DMS 273 (cell line): ENCODE measurements at regions not wholly inside any gene's neighbourhood (a gene's known extent, or its start where the extent isn't known, plus 50 kb on each side); places are given as distances from the start of the nearest gene placed in this dataset.
"Not testable (repeated sequence)": the region's sequence is repeated elsewhere in the genome, so short reads cannot be mapped to it uniquely, and the experiment has no call there.

Experiments used
- DNase-seq: peaks from one replicate; lab custom pipeline; 2025; ENCODE audit not compliant: unreplicated experiment; lab: John Stamatoyannopoulos, UW

DNA sequence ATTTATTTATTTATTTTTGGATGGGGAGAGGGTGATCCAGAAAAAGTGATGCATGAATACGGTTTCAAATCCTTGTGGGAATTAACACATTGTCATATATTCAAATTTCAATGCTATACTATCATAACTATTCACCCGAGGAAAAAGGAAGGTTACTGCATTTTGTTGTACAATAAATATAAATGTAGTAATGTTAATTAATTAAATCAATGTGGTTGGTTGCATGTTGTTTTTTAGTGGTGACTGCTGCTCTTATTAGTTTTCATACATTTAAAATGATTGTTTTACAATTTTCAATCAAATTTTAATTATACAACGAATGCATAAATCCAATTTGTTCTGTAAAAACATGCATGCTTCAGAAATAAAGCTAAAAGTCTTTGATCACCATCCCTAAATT, 180.5 kb downstream of the ZFP64 start:
- no peak for DNase-seq

DNA sequence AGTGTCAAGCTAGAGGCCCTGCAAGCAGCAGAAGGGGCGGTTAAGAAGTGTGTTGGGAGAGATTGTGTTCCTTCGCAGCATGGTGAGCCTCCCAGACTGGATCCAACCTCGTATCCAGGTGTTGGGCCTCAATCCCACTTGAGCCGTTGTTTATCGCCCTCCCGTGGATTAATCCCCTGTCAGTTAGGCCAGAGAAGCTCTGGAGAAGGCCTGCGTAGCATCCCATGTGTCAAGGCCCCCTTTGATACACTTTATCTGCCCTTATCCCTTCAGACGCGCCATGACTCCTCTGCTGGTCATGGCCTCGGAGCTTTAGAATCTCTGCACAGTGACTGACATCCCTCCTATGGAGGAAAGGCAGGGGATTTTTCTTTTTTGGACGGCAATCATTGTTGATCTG, 181.0 kb downstream of the ZFP64 start:
- no peak for DNase-seq

DNA sequence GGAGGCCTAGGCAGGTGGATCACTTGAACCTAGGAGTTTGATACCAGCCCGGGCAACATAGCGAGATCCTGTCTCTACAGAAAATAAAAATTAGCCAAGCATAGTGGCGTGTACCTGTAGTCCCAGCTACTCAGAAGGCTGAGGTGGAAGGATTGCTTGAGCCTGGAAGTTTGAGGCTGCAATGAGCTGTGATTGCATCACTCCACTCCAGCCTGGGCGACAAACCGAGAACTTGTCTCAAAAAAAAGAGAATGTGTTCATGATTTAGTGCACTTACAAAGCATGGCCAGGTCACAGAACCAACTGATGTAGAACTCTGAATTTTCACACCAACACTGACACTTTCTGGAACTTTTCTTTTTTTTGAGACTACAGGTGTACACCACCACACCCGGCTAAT, 182.7 kb downstream of the ZFP64 start:
- no peak for DNase-seq

DNA sequence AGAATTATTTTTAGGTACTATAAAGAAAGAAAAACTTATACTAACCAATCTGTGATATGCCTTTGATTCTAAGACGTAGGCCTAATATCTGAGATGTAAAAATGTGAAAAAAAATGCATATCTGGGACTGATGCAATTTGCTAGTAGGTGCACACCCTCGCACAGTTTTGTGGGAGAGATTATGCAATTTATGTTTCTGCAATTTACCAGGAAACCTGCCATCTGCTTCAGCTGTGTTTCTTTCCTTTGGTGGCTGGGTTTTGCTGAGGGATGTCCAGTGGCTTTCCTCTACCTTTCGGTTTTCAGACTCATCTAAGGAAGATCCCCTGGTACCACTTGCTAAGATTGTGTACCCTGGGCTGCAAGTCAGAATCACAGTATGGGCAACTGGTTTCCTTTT, 186.9 kb downstream of the ZFP64 start:
- DNase-seq, result peak; percentile 52

DNA sequence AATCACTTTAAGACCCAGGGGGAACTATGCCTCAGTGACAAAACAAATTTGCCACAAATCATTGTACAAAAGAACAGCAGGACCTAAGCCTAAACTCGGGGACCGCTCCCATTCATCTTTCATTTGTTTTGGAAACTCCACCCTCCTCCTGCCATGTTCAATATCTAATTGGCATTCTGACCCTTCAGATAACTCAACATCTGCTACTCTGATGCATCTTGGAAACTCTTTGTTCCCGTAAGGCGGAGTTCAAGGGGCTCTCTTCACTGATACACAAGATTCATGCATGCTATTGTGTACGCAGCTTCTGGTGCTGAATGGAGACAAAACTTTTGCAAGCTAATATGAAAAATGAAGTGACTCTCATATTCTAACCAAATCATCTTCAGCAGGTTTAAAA, 187.6 kb downstream of the ZFP64 start:
- DNase-seq, result peak; percentile 68

DNA sequence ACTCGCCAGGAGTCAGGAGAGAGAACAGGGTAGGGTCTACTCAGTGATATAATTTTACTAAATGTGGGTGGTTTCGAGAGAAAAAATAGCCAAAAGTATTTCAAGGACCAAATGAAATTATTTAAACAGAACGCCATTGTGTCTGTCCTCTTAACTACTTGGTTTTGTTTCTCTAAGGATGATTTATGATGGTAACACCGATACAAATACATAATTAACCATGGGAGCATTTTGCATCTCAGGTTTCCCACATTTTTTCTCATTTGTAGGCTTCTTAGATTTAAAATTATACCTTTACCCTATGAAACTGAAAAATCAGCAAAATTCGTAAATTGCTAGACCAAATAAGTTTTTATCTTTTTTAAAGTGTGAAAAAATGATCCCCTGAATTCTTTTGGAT, 188.2 kb downstream of the ZFP64 start:
- no peak for DNase-seq

DNA sequence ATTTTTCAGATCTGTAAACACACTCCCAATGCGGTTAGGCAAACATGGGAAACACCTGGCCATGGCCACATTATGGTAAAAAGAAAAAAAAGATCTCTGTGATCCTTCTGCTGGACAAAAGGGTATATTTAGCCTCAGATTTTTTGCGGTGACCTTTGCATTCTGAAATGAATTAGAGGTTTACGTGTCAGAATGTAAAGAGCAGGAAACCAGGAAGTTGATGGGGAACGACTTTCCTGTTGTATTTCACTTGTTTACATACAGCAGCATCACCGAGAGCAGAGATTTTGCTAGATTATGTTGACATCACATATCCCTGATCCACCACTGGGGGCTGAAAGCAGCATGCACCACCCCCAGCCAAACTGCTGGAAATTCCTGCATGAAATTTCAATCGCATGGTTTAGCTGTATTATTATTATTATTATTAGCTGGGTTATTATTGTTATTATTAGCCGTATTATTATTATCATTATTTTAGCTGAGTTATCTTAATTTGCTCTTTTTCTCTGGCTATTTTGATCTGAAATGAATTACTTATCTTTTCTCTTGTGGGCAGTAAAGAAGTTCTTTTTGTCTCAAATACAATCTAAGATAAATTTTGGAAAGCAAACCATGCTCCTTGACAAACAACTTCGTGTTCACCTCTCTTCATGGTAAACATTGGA, 189.4 kb downstream of the ZFP64 start:
- peak; percentile 74 for DNase-seq

DNA sequence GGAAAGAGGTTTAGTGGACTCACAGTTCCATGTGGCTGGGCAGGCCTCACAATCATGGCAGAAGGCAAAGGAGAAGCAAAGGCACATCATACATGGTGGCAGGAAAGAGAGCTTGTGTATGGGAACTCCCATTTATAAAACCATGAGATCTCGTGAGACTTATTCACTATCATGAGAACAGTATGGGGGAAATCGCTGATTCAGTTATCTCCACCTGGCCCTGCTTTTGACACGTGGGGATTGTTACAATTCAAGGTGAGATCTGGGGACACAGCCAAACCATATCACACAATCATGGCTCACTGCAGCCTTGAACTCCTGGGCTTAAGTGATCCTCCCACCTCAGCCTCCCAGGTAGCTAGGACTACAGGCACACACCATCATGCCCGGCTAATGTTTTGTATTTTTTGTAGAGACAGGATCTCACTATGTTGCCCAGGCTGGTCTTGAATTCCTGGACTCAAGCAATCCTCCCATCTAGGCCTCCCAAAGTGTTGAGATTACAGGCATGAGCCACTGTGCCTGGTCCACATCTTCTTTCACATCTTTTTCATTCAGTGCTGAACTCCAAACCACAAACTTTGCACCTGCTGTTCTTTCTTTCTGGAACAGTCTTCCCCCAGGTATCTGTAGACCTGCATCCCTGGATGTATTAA, 194.2 kb downstream of the ZFP64 start:
- not testable (repeated sequence) for DNase-seq

DNA sequence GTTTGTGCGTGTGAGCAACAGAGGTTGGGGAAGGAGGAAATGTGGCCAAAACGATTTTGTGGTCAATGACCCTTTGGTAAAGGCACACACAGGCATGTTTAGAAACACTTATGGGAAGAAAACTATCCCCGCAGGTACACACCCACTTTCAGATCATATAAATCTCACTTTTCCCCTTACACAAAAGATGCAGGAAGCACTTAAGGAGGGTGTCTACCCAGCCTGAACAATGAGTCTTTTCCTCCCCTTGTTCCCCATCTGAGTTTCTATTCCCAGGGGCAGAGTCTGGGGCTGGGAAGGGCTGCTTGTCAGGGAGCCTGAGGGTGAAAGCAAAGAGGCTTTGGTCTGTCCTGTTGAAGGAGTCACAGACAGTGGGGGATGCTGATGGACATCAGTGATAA, 193.2 kb upstream of the SALL4 start:
- DNase-seq, result no peak

DNA sequence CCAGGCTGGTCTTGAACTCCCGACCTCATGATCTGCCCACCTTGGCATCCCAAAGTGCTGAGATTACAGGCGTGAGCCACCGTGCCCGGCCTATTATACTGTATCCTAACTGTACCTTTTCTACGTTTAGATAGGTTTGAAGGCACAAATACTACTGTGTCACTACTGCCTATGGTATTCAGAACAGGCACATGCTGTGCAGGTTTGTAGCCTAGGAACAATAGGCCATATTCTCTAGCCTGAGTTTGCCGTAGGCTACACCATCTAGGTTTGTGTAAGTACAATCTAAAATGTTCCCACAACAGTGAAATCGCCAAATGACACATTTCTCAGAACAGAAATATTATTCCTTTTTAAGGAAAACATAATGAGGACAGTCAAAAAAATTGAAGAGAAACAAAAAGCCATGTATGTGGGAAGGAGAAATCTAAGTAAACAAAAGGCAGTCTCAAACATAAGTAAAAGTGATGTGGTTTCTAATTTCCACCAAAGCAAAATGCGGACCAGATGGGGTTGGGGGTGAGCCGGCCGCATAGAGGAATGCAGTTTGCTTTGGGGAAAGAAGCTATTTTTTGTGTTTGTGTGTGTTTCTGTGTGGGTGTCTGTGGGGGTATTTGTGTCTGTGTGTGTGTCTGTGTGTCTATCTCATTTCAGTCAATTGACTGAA, 192.6 kb upstream of the SALL4 start:
- peak; percentile 35 for DNase-seq

DNA sequence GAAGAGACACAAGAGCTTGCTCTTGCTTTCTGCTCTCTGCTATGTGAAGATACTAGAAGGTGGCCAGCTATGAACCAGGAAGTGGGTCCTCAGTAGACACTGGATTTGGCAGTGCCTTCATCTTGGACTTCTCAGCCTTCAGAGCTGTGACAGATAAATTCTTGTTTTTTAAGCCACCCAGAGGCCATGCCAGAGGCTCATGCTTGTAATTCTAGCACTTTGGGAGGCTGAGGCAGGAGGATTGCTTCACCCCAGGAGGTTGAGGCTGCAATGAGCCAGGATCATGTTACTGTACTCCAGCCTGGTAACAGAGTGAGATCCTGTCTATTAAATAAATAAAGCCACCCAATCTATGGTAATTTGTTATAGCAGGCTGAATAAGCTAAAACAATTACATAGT, 185.5 kb upstream of the SALL4 start:
- DNase-seq, result no peak

DNA sequence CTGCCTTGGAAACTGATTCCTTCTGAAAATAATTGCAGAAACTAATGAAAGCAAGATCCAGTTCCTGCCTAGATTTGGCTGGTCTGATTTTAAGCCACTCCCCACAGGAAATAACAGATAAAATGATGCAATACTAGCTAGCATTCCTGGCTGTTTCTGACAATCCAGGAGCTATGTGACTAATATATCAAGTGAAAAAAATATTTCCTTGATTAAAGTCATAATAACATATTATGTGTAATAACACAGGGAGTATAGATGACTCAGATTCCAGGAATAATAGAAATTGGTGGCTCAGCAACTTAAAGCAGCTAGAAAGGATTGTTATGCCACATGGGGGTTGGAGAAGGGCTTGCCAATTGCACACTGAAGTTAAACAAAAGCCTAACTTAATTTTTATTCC, 182.7 kb upstream of the SALL4 start:
- peak; percentile 37 for DNase-seq

DNA sequence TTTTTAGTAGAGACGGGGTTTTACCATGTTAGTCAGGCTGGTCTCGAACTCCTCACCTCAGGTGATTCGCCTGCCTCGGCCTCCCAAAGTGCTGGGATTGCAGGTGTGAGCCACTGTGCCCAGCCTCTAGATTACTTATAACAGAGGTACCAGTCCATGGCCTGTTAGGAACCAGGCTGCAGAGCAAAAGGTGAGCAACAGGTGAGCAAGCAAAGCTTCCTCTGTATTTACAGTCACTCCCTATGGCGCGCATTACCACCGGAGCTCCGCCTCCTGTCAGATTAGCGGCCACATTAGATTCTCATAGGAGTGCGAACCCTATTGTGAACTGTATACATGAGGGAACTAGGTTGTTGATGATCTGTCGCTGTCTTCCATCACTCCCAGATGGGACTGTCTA, 178.0 kb upstream of the SALL4 start:
- DNase-seq, result no peak

DNA sequence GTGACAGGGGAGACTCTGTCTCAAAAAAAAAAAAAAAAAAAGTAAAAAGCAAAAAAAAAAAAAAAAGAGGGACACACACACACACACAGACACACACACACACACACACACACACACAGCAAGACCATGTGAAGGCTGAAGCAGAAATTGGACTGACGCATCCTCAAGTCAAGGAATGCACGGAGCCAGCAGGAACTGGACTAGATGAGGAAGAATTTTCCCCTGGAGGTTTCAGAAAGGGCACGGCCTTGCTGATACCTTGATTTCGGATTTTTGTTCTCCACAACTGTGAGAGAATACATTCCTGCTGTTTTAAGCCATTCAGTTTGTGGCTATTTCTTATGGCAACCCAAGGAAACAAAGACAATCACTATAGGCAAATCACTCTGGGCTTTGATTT, 176.9 kb upstream of the SALL4 start:
- DNase-seq, result no peak

DNA sequence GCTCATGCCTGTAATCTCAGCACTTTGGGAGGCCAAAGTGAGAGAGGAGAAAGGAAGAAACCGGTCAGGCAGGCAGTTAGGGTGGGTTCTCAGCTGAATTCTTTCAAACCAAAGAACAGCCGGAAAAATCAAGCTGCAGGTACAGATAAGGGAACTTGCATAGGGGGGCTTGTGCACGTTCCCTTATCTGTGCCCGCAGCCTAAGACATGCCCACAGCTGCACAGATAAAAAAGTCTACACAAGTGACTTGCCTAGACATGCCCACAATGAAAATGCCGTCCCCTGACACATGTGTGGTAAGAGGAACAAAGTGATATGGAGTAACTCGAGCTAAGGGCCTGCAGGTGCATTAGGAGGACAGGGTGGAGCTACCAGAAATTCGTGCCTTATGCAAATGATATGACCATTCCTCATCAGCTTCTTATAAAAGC, 175.8 kb upstream of the SALL4 start:
- DNase-seq, result no peak

DNA sequence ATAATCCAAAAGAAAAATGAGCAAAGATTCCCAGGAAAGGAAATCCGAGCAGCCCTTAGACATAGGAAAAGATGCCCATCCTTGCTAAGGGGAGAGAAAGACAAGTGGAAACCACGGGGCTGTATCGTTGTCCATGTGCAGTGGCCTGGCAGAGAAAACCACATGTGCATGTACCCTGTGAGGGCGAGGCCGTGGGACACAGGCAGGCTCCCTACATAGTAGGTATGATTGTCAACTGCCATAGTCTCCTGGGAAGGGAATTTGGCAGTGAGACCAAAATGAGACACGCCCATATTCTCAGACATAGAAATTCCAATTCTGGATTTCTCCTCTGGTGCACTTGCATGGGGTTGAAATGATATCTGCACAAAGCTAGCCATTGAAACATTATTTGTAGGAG, 169.7 kb upstream of the SALL4 start:
- no peak for DNase-seq

DNA sequence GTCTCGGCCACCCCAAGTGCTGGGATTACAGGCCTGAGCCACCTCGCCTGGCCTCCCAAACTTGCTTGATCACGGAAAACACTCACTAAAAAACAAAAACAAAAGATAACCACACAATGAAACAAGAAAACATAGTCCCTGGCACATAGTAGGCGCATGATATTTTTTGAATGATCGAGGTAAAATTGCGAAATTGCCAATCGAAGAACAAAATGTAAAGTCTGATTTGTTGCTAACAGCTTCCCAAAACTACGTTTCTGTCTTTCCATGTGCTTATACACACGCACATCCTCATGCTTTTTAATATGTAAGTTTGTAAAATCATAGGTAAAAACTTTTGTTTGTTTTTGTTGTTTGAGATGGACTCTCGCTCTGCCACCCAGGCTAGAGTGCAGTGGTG, 168.5 kb upstream of the SALL4 start:
- no peak for DNase-seq

DNA sequence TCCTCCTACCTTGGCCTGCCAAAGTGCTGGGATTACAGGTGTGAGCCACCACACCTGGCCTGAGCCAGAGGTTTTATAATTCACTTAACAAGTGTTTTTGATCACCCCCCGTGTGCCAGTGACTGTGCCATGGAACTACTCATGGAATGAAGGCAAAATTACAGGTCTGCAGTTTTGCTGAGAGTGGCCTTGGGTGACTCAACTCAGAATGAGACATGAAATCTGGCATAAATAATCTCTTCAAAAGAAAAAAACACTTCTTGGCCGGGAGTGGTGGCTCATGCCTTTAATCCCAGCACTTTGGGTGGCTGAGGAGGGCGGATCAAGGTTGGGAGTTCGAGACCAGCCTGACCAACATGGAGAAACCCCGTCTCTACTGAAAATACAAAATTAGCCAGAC, 166.9 kb upstream of the SALL4 start:
- DNase-seq, result no peak

DNA sequence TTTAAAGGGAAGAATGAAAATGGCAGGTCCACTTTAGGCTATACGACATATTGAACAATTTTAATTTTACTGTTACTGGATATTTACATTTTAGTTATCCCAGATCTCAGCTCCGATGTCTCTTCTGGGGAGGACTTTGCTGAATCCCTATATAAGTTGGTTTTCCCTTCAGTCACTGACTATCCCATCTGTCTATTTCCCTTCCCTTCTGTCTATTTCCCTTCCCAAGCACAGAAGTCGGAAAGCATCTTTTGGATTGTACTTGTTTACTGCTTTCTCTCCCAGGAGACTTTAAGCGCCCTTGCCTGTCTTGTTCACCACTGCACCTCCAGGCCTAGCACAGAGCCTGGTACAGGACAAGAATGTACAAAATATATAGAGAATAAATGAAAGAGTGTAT, 165.8 kb upstream of the SALL4 start:
- DNase-seq, result no peak

DNA sequence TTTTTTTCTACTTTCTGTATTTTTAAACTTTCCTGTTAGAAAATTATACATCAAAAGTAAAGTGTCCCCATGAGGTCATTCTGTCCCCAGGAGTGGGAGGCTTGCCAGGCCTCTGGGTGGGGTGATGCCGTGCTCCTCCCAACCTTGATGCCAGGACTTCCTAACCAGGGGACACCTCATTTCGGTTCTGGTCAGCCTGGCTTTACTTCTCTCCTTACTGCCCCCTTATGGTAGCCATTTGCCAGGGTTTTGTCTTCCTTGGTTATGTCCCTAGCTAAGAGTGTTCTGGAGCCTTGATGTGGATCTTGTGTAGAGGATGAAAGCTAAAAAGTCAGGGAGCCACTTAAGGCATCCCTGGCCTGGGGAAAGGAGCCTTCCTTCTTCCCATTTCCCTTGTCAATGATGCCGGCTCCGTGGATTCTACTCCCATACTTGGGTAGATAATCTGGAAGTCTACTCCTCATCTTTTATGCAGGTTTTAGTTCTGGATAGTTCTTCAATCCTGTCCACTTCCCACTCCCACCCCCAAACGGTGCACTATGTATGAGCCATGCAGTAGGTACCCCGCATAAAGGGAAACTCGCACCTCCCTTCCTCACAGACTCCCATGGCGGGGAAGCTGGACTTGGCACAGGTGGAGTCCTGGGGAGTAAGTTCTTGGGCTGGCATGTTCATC, 164.1 kb upstream of the SALL4 start:
- peak; percentile 81 for DNase-seq

DNA sequence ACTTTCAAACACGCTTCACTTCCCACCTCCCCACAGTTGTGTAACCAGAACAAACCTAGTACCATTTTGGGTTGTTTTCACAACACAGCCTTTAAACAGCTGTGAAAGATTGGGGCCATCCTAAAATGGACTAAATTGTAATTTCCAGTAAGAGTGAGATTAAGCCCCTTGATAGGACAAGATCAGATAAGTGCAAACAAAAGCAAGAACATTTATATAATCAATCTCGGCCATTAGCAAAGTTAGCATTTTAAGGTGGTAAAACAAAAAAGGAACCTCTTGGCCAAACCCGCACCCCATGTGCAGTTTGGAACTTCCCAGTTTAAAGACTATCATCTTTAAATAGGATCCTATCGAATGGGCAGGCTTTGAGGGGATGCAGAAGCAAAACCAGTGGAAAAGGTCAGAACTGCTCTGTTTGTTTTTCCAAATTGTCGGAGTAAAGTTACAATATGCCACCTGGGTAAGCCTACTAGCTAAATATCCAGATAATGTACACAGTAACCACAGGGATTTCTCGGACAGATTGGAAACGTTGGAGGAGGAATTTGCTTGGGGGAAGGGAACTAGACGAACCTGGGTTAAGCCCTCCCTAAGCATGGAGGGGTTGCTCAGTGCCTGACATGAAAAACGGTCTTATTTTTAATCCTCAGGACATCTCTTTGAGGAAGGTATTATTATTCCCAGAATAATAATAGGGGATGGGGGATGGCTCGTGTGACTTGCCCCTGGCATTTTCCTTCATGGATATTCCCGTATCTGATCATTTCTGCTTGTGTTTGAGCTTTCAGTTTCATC, 159.8 kb upstream of the SALL4 start:
- DNase-seq, result peak; percentile 31
